Breast epithelium (tissue), 3 donors: ENCODE measurements at regions not wholly inside any gene's neighbourhood (a gene's known extent, or its start where the extent isn't known, plus 50 kb on each side); places are given as distances from the start of the nearest gene placed in this dataset.

ENCODE experiments used
- POLR2A ChIP-seq: fragments of 450-650 bp; IDR thresholded peaks from one replicate; pipeline ENCODE4 v1.6.1; 2016; ENCODE audit warnings: antibody characterized with exemption, mild to moderate bottlenecking, moderate library complexity
- TF ChIP-seq, protein P1 (sequence below), 3 donors: fragments of 450-650 bp; IDR thresholded peaks; one replicate each; pipeline ENCODE4 v1.5.1; 2016 to 2017; ENCODE audit warnings: antibody characterized with exemption in 3 of 3, mild to moderate bottlenecking in 3 of 3, moderate library complexity in 3 of 3

DNA sequence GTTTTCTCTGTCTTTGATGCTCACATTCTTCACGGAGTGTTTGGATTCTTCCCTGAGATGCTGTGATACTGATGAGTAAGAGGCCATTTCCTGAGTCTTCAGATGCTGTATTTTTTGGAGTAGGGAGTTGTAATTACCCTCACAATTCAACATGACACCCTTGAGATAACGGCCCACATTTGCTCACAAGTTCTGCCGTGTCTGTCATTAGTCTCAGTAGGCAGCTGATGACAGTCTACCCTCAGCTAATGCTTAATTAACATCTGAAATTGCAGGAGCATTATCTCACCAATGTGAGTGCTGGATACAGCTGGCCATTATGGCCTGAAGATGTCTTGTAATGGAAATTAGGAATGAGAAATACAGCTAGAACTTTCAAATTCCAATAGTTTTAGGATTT is 307.1 kb upstream of the ADCY2 start:
- TF ChIP-seq POLR2A = no peak
- TF ChIP-seq, protein P1, sequence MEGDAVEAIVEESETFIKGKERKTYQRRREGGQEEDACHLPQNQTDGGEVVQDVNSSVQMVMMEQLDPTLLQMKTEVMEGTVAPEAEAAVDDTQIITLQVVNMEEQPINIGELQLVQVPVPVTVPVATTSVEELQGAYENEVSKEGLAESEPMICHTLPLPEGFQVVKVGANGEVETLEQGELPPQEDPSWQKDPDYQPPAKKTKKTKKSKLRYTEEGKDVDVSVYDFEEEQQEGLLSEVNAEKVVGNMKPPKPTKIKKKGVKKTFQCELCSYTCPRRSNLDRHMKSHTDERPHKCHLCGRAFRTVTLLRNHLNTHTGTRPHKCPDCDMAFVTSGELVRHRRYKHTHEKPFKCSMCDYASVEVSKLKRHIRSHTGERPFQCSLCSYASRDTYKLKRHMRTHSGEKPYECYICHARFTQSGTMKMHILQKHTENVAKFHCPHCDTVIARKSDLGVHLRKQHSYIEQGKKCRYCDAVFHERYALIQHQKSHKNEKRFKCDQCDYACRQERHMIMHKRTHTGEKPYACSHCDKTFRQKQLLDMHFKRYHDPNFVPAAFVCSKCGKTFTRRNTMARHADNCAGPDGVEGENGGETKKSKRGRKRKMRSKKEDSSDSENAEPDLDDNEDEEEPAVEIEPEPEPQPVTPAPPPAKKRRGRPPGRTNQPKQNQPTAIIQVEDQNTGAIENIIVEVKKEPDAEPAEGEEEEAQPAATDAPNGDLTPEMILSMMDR (IDR thresholded peaks at IDR 0.05) = no peak
